Neural crest cell (in vitro differentiated cells): ENCODE measurements at regions not wholly inside any gene's neighbourhood (a gene's known extent, or its start where the extent isn't known, plus 50 kb on each side); places are given as distances from the start of the nearest gene placed in this dataset.

Experiments
- DNase-seq: peaks from one replicate; pipeline ENCODE4 v3.0.0; 2021; ENCODE audit warnings: low read depth, mixed read lengths, low spot score
- H3K27ac Mint-ChIP-seq: one replicate; pipeline ENCODE4 v1.8.0; 2021; ENCODE audit warnings: mild to moderate bottlenecking, mixed read lengths; ENCODE audit not compliant: unreplicated experiment
- H3K27me3 Mint-ChIP-seq: 2 replicates; pipeline ENCODE4 v1.8.0; 2021; ENCODE audit warnings: low read depth, mild to moderate bottlenecking, mixed read lengths
- H3K36me3 Mint-ChIP-seq: 2 replicates; pipeline ENCODE4 v1.8.0; 2021; ENCODE audit warnings: low read depth, mild to moderate bottlenecking, mixed read lengths
- H3K4me1 Mint-ChIP-seq: 2 replicates; pipeline ENCODE4 v1.8.0; 2021; ENCODE audit warnings: mixed read lengths
- H3K4me3 Mint-ChIP-seq: one replicate; pipeline ENCODE4 v1.8.0; 2021; ENCODE audit warnings: mild to moderate bottlenecking, mixed read lengths
- H3K9me3 Mint-ChIP-seq: 2 replicates; pipeline ENCODE4 v1.8.0; 2021; ENCODE audit warnings: mixed read lengths
- CTCF ChIP-seq: fragments of 200-600 bp; sonication (generic); conservative IDR thresholded peaks from 2 replicates; pipeline ENCODE4 v1.5.0; 2021; ENCODE audit warnings: antibody characterized with exemption, mild to moderate bottlenecking

GRCh38 chr2:6214471-6214870 is 522.3 kb downstream of the SOX11 start:
- peaks cover 25% of the 10 kb centered on the region for H3K4me1 Mint-ChIP-seq
- no peak for DNase-seq
- peak; percentile 55 for TF ChIP-seq CTCF
- no peak overlapping the region for H3K4me3 Mint-ChIP-seq
- no peaks in the 10 kb centered on the region for H3K27me3 Mint-ChIP-seq
- H3K36me3 Mint-ChIP-seq: no peaks in the 10 kb centered on the region
- H3K9me3 Mint-ChIP-seq: no peaks in the 10 kb centered on the region
- no peak overlapping the region for H3K27ac Mint-ChIP-seq

GRCh38 chr2:6215053-6215452 is 522.9 kb downstream of the SOX11 start:
- no peaks in the 10 kb centered on the region for H3K27me3 Mint-ChIP-seq
- TF ChIP-seq CTCF: no peak
- no peak overlapping the region for H3K4me3 Mint-ChIP-seq
- no peak for DNase-seq
- H3K27ac Mint-ChIP-seq: no peak overlapping the region
- peaks cover 25% of the 10 kb centered on the region for H3K4me1 Mint-ChIP-seq
- no peaks in the 10 kb centered on the region for H3K9me3 Mint-ChIP-seq
- no peaks in the 10 kb centered on the region for H3K36me3 Mint-ChIP-seq

- Mint-ChIP-seq H3K9me3 (no peaks in the 10 kb centered on the region), H3K36me3 (no peaks in the 10 kb centered on the region), H3K4me3 (no peak overlapping the region), H3K27me3 (no peaks in the 10 kb centered on the region), H3K27ac (no peak overlapping the region), H3K4me1 (peaks cover 25% of the 10 kb centered on the region)
- TF ChIP-seq CTCF: no peak
- DNase-seq: no peak
Observed at GRCh38 chr2:6216234-6216633, 524.0 kb downstream of the SOX11 start.

GRCh38 chr2:6218926-6219325 is 526.7 kb downstream of the SOX11 start:
- Mint-ChIP-seq H3K9me3 (no peaks in the 10 kb centered on the region), H3K27ac (no peak overlapping the region), H3K4me3 (no peak overlapping the region), H3K36me3 (no peaks in the 10 kb centered on the region), H3K27me3 (no peaks in the 10 kb centered on the region), H3K4me1 (peaks cover 15% of the 10 kb centered on the region)
- DNase-seq: no peak
- TF ChIP-seq CTCF: no peak

- no peak overlapping the region for H3K4me3 Mint-ChIP-seq
- no peak for DNase-seq
Observed at GRCh38 chr2:6219906-6220305, 527.7 kb downstream of the SOX11 start.

More at GRCh38 chr2:6219906-6220305, 527.7 kb downstream of the SOX11 start:
- Mint-ChIP-seq H3K27ac (no peak overlapping the region), H3K9me3 (no peaks in the 10 kb centered on the region), H3K36me3 (no peaks in the 10 kb centered on the region), H3K27me3 (no peaks in the 10 kb centered on the region), H3K4me1 (peaks cover 16% of the 10 kb centered on the region)
- no peak for TF ChIP-seq CTCF
